Spleen (tissue), 7 donors: ENCODE measurements at regions not wholly inside any gene's neighbourhood (a gene's known extent, or its start where the extent isn't known, plus 50 kb on each side); places are given as distances from the start of the nearest gene placed in this dataset.

ENCODE experiments used
- CTCF ChIP-seq, 11 experiments: fragments of 200-600 bp in 7 of 11; fragments of 450-650 bp in 4 of 11; sonication (generic) in 4 of 11; IDR thresholded peaks in 8 of 11; conservative IDR thresholded peaks in 3 of 11; 1 replicate in 7 of 11; 2 replicates in 4 of 11; pipeline versions ENCODE4 v1.4.0 to v1.8.0; 2016 to 2021; ENCODE audit warnings: antibody characterized with exemption in 11 of 11, inconsistent platforms in 4 of 11, mild to moderate bottlenecking in 1 of 11
- POLR2A ChIP-seq, 3 donors: fragments of 450-650 bp; IDR thresholded peaks; one replicate each; pipeline ENCODE4 v1.5.1; 2017; ENCODE audit warnings: antibody characterized with exemption in 3 of 3, mild to moderate bottlenecking in 1 of 3
- POLR2AphosphoS5 ChIP-seq, 3 donors: sonication (generic); formaldehyde crosslinking; IDR thresholded peaks; one replicate each; pipeline ENCODE4 v1.5.1; 2017; ENCODE audit warnings: antibody characterized with exemption in 3 of 3
- donor health status: DM: no; HTN: no; CAD: no; lungs with moderate emphysema.
- donor health status: DM: no; HTN: no; CAD: no.
- donor health status: DM: no; HTN: no; CAD: no.

- no peak for TF ChIP-seq POLR2AphosphoS5 (IDR thresholded peaks at IDR 0.05)
- TF ChIP-seq POLR2A (IDR thresholded peaks at IDR 0.05), result no peak
- TF ChIP-seq CTCF (IDR thresholded peaks at IDR 0.05 in 8 of 11, conservative IDR thresholded peaks at IDR 0.05 in 3 of 11), result no peak
These were observed 608.0 kb downstream of the SUCLG1 start for GRCh38 chr2:83851066-83851465.
